ENCODE measurements at regions not wholly inside any gene's neighbourhood (a gene's known extent, or its start where the extent isn't known, plus 50 kb on each side); places are given as distances from the start of the nearest gene placed in this dataset.

GRCh38 chr21:43275421-43276211 lies 106.8 kb downstream of the CRYAA start:
- no peak for TF ChIP-seq CTCF (IDR thresholded peaks at IDR 0.05)
- H3K4me1 Mint-ChIP-seq (ENCODE audit: low read depth) = peaks cover 5% of the 10 kb centered on the region
- POLR2A ChIA-PET = no interaction called here
- CTCF ChIA-PET = no interaction called here
- no peaks in the 10 kb centered on the region for H3K36me3 Mint-ChIP-seq (ENCODE audit: low read depth)
- H3K27me3 Mint-ChIP-seq = peaks cover 13% of the 10 kb centered on the region
- no peak overlapping the region for H3K4me3 Mint-ChIP-seq
- H3K9me3 Mint-ChIP-seq = no peaks in the 10 kb centered on the region
- peak; percentile 44 for DNase-seq
- H3K27ac Mint-ChIP-seq = no peak overlapping the region
- intact Hi-C loops (cut with micrococcal nuclease) = no loop called here
- ATAC-seq = peak; percentile 74

GRCh38 chr21:43274946-43275310 lies 106.1 kb downstream of the CRYAA start:
- Mint-ChIP-seq H3K4me1 (ENCODE audit: low read depth) (peaks cover 5% of the 10 kb centered on the region), H3K27ac (no peak overlapping the region), H3K27me3 (peaks cover 13% of the 10 kb centered on the region), H3K36me3 (ENCODE audit: low read depth) (no peaks in the 10 kb centered on the region), H3K9me3 (no peaks in the 10 kb centered on the region), H3K4me3 (no peak overlapping the region)
- DNase-seq (no peak), ATAC-seq (no peak)
- CTCF ChIA-PET = no interaction called here
- no peak for TF ChIP-seq CTCF (IDR thresholded peaks at IDR 0.05)
- POLR2A ChIA-PET = interaction anchor here (0.6 kb wide), 1 partner anchor 460 kb away, joined by 3 read pairs; no protein-coding TSS in a partner anchor
- intact Hi-C loops (cut with micrococcal nuclease) = no loop called here

GRCh38 chr21:43274022-43274945 lies 105.5 kb downstream of the CRYAA start:
- H3K4me1 Mint-ChIP-seq (ENCODE audit: low read depth) = peaks cover 5% of the 10 kb centered on the region
- no peak overlapping the region for H3K27ac Mint-ChIP-seq
- TF ChIP-seq CTCF (IDR thresholded peaks at IDR 0.05) = no peak
- peaks cover 13% of the 10 kb centered on the region for H3K27me3 Mint-ChIP-seq
- no peaks in the 10 kb centered on the region for H3K36me3 Mint-ChIP-seq (ENCODE audit: low read depth)
- DNase-seq (no peak), ATAC-seq (no peak)
- no peak overlapping the region for H3K4me3 Mint-ChIP-seq
- ChIA-PET POLR2A (interaction anchor here (0.6 kb wide), 1 partner anchor 459 kb away, joined by 3 read pairs; no protein-coding TSS in a partner anchor), CTCF (no interaction called here)
- intact Hi-C loops (cut with micrococcal nuclease) = no loop called here
- no peaks in the 10 kb centered on the region for H3K9me3 Mint-ChIP-seq

GRCh38 chr21:43273708-43274021 lies 104.9 kb downstream of the CRYAA start:
- no peak for DNase-seq
- H3K4me1 Mint-ChIP-seq (ENCODE audit: low read depth) = peaks cover 5% of the 10 kb centered on the region
- peaks cover 13% of the 10 kb centered on the region for H3K27me3 Mint-ChIP-seq
- ATAC-seq = no peak
- intact Hi-C loops (cut with micrococcal nuclease) = no loop called here
- no peak overlapping the region for H3K4me3 Mint-ChIP-seq
- H3K9me3 Mint-ChIP-seq = no peaks in the 10 kb centered on the region
- ChIA-PET POLR2A (no interaction called here), CTCF (no interaction called here)
- TF ChIP-seq CTCF (IDR thresholded peaks at IDR 0.05) = no peak
- no peak overlapping the region for H3K27ac Mint-ChIP-seq
- H3K36me3 Mint-ChIP-seq (ENCODE audit: low read depth) = no peaks in the 10 kb centered on the region

Data from activated CD8-positive, alpha-beta T cell treated with anti-CD3 and anti-CD28 coated beads for 36 hours (primary cell).